Stimulated activated CD8-positive, alpha-beta memory T cell treated with anti-CD3 and anti-CD28 coated beads, Interleukin-15, amount 100 ng/mL, for 24 hours (primary cell): ENCODE measurements at regions not wholly inside any gene's neighbourhood (a gene's known extent, or its start where the extent isn't known, plus 50 kb on each side); places are given as distances from the start of the nearest gene placed in this dataset.
"Not testable (repeated sequence)": the region's sequence is repeated elsewhere in the genome, so short reads cannot be mapped to it uniquely, and the experiment has no call there.

Experiments used
- DNase-seq: peaks from one replicate; pipeline ENCODE4 v3.0.0-alpha.2; 2020; ENCODE audit warnings: low read depth

DNA sequence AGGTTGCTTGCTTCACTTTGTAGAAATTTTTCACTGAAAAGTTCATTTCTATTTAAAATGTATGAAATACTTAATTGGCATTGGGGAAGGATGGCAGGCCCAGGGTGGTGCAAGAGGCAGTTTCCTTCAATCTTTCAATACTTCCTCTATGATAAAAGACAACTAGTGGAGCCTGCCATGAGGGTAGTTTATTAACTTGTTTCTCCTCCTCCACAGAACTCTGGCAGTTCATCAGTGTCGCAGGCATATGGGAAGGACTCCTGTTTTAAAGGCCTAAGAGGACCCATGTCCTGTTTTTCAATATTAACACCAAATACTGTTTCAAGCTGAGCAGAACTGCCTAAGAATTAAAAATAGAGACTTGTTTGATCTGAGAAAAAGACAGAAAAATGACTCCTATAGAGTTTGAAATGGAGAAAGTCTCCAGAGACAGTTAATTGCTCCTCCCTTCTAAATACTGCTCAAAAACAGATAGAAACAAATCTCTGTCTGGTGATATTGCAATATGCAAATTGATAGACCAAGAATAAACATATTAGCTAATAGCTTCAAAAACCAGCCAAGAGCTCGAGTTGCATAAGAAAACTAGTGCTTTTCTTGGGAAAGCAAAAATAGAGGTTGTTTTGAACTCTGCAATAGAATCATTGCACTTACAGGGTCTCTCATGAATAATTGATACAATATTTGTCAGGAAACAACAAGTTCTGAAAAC lies 665.7 kb upstream of the SLC35B3 start:
- no peak for DNase-seq

DNA sequence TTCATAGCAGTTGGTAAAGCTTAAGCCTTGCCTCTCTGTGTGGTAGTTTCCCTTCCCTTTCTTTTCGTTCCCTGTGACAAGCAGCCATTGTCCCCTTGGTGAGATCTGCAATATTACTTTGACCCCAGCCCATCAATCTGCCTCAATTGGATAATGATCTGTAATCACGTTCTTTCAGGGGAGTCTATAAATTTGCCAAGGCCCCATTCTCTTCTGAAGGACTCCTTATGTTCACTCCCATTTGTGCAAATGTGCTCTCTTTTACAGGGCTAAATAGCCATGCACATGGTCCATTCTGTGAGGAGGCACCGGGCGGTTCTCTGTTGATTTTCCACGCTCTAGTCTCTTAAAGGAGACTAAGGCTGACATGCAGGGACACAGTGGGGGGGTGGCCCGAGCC lies 660.4 kb upstream of the SLC35B3 start:
- DNase-seq = no peak

GRCh38 chr6:9095137-9095536 lies 659.8 kb upstream of the SLC35B3 start:
- no peak for DNase-seq

DNA sequence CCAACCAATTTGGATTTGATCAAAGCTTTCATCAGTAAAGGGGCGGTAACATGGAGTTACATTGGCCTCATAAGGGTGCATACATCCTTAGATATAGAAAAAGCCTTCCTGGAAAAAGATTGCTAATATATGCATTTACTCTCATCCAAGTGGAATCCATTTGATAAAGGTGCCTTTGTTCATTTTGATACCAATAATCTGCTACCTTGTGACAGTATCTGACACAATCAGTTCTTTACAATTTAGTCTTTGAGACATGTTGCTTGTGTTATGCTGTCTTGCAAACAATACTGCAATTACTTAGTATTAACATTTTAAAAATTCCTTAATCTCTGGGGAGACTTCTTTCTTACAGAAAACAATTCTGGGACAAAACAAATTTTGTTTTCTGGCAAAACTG lies 654.4 kb upstream of the SLC35B3 start:
- DNase-seq = no peak

DNA sequence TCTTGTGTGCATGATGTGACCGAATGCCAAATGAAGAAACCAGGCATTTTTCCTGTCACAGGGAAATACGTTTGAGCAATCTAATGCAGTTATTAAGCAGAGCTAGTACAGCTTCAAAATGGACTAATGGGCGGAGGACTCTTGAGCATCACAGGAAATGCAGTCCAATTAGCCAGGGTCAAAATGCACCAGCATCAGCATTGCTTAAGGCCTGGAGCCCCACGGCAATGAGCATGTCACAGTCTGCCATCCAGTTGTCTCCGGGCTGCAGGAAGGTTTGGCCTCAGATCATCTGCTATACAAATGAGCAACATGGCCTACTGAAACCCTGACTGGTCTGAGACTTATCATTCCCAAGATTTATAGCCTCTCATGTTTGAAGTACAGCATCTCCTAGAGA lies 652.1 kb upstream of the SLC35B3 start:
- no peak for DNase-seq

DNA sequence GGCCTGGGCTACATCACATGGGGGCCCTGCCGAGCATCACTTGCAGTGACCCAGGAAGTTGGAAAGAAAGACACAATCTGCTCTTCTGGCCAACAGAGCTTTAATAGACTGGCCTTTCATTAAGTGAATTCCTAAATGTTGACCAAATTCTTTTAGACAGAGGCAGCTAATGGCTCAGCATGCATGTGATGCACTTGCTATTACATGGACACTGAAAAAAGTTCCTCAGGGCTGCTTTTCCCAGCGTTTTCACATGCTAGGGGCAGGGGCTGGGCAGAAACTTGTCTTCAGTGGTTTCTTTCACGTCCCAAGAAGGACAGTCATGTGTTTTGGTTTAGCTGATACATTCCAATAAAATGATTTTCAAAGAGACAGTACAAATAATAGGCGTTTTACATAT lies 651.0 kb upstream of the SLC35B3 start:
- DNase-seq = no peak

GRCh38 chr6:9085709-9086070 lies 650.3 kb upstream of the SLC35B3 start:
- DNase-seq = no peak

GRCh38 chr6:9085054-9085708 lies 649.8 kb upstream of the SLC35B3 start:
- no peak for DNase-seq

GRCh38 chr6:9083108-9083507 lies 647.8 kb upstream of the SLC35B3 start:
- DNase-seq = no peak

- no peak for DNase-seq
Observed at GRCh38 chr6:9066726-9067125, 631.4 kb upstream of the SLC35B3 start.

DNA sequence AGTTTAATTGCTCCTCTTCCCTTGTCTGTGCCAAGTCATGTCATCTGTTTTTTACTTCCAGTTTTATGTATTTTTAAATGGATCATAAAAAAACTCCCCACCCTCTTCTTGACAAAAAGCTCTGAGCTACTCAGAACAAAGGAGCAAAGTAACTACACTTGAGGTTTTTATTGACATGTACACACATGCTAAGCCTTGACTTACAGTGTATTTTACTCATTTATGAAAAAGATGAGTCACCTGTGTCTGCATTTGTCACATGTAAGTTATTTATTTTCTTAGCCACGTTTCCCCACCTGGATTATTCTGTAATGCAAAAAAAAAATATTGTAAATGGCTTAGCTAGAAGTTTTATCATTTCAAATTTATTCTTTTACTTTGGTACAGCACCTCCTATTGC lies 628.8 kb upstream of the SLC35B3 start:
- no peak for DNase-seq

DNA sequence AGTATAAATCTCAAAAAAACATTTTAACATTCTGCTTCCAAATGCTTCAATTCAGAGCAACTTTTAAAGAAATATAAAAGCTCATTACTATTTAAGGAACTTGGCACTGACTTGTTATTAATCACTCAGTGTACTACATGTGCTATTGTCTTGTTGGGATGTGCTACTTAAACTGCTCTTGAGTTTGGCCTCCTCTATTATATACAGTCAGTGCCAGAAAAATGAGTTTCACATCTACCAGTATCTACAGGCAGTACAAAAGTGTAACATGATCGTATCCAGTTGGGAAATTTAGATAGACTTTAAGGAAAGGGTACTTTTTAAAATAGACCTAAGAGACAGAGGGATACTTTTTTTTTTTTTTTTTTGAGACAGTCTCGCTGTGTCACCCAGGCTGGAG lies 627.3 kb upstream of the SLC35B3 start:
- DNase-seq = no peak

- no peak for DNase-seq
Observed at GRCh38 chr6:9057937-9058336, 622.6 kb upstream of the SLC35B3 start.

GRCh38 chr6:9056556-9056955 lies 621.2 kb upstream of the SLC35B3 start:
- no peak for DNase-seq

- DNase-seq = no peak
Observed at GRCh38 chr6:9044426-9044825, 609.1 kb upstream of the SLC35B3 start.

DNA sequence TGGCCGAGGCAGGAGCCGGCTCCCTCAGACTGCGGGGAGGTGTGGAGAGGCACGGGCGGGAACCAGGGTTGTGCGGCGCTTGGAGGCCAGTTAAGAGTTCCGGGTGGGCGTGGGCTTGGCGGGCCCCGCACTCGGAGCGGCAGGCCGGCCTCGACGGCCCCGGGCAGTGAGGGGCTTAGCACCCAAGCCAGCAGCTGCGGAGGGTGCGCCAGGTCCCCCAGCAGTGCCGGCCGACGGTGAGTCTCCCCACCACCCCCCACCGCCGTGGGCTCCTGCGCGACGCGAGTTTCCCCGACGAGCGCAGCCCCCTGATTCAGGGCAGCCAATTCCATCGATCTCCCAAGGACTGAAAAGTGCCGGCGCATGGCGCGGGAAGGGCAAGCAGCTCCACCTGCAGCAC lies 605.4 kb upstream of the SLC35B3 start:
- DNase-seq = no peak

DNA sequence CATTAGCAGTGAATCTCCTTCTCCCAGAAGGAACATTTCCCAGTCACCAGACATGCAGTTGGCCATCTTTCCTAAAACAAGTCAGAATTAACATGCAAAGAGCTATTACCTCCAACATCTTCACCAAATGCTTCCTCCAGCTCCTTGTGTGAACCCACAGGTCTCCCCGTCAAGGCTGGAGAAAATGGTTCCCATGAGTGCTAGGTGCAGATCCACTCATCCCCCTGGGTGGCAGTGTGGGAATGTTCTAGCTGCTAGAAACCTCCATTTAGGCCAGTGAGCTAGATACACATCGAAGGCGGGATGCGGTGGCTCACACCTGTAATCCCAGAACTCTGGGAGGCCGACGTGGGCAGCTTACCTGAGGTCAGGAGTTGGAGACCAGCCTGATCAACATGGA lies 603.9 kb upstream of the SLC35B3 start:
- DNase-seq = no peak

DNA sequence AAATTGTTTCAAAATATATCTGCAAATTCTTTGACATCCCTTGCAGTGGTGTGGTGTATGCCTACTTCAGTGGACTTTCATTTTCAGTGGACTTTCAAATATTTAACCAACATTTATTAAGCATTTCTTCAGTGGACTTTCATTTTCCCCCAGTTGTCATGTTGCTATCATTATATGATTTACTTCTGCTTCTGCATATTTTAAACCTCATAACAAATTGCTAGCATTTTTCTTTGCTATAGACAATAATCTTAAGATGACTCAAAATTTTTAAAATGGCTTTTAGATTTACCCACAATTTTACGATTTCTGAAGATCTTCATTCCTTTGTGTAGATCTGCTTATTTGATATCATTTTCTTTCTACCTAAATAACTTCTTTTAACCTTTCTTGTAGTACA lies 592.7 kb upstream of the SLC35B3 start:
- DNase-seq = no peak

GRCh38 chr6:9025796-9026394 lies 590.5 kb upstream of the SLC35B3 start:
- DNase-seq = no peak

- no peak for DNase-seq
Observed at GRCh38 chr6:9025228-9025627, 589.9 kb upstream of the SLC35B3 start.

- not testable (repeated sequence) for DNase-seq
Observed at GRCh38 chr6:9024246-9024645, 588.9 kb upstream of the SLC35B3 start.

DNA sequence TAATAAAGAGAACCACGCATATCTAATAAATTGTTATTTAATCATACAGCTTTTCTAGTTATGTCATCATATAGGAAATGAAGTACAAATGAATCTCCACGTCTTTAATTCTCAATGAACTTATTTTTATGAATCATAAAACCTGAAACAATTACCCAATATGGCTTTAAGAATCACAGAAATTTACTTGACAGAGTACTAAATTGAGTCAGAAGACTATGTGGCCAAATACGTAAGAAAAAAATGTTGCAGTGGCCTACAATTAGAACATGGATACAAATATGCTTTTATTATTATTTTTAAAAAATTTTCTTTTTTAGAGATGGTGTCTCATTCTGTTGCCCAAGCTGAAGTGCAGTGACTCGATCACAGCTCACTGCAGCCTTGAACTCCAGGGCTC lies 584.7 kb upstream of the SLC35B3 start:
- no peak for DNase-seq

DNA sequence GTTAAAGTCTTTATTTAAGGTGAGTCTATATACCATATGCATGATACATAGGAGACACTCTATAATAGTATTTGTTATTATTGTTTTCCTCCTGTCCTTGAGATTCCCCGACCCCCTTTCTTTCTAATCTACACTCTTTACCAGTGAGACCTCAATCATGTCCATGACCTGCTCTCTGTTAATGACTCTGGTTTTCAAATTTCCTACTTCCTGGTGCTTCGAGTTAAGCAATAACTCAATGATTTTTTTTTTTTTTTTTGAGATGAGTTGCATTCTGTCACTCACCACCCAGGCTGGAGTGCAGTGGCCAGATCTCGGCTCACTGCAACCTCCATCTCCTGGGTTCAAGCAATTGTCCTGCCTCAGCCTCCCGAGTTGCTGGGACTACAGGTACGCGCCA lies 574.6 kb upstream of the SLC35B3 start:
- no peak for DNase-seq

DNA sequence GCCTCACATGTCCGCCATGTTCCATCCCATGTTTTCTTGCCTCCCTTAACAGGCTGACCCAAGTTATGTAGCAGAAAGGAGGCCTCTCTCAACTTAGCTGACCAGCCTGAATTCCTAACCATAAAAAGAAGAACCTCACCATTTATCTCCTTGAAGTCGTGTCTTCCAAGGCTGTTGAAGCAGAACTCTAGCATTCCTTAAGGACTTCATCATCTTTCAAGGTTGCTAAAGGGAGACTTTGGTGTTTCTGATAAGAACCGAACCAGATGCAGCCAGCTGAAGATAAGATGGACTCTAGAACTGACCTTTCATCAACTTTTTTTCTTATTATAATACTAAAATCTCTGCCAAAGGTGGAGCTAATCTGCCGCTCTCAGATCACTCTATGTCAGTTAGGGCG lies 571.7 kb upstream of the SLC35B3 start:
- no peak for DNase-seq
